HCT116 (cell line): ENCODE measurements at regions not wholly inside any gene's neighbourhood (a gene's known extent, or its start where the extent isn't known, plus 50 kb on each side); places are given as distances from the start of the nearest gene placed in this dataset.

Experiments
- ATAC-seq: fragments of 200-7000 bp; cut with Tn5 transposase; 2 replicates; pipeline ENCODE4 v1.9.1; 2020; ENCODE audit warnings: mild to moderate bottlenecking, moderate library complexity
- BruUV-seq: library from RNA; stranded (reverse); fragments of 400-500 nt; replicated peaks from 2 replicates; lab custom pipeline; 2021; lab: Mats Ljungman, UMichigan
- CTCF ChIA-PET: fragments of 300-600 bp; sonication (Branson Sonifier 250); formaldehyde crosslinking; loops from one replicate; lab custom pipeline; 2021; ENCODE audit warnings: antibody characterized with exemption; lab: Charles Lee
- POLR2A ChIA-PET: fragments of 300-600, 350-600 bp; sonication (Branson Sonifier 250); formaldehyde crosslinking; loops from one replicate; lab custom pipeline; 2021; ENCODE audit warnings: antibody characterized with exemption; lab: Charles Lee
- RAD21 ChIA-PET, 2 experiments: fragments of 300-600 bp; sonication (Branson Sonifier 250); formaldehyde crosslinking; loops; one replicate each; lab custom pipeline; 2023; ENCODE audit warnings: low total read pairs in 2 of 2; ENCODE audit not compliant: uncharacterized antibody in 2 of 2, unreplicated experiment in 2 of 2, low non-redundant PET in 1 of 2; lab: Charles Lee
- DNase-seq: peaks from one replicate; pipeline ENCODE4 v3.0.0-alpha.2; 2010; ENCODE audit warnings: low read depth, low spot score
- H2AFZ ChIP-seq: fragments of 200-600 bp; shearing (Covaris generic), sonication (generic); 2 replicates; pipeline ENCODE4 v1.6.1; 2017; ENCODE audit warnings: low read depth, mixed run types, mixed read lengths, antibody characterized with exemption, low read length; ENCODE audit not compliant: poor library complexity, severe bottlenecking
- H3K27ac ChIP-seq: 2 replicates; pipeline ENCODE4 v1.5.1; 2012; ENCODE audit warnings: low read depth, low read length
- H3K27me3 ChIP-seq: fragments of 200-600 bp; sonication (generic); 2 replicates; pipeline ENCODE4 v1.6.1; 2016; ENCODE audit warnings: mixed run types, low read length, mixed read lengths; ENCODE audit not compliant: insufficient read depth
- H3K36me3 ChIP-seq, 2 experiments: fragments of 200-500 bp in 1 of 2; fragments of 200-600 bp in 1 of 2; sonication (Bioruptor generic) in 1 of 2; sonication (generic) in 1 of 2; 2 replicates each; pipeline versions ENCODE4 v1.5.1 to v1.6.1; 2014 to 2016; ENCODE audit warnings: low read length in 2 of 2, inconsistent platforms in 1 of 2, mixed read lengths in 1 of 2, mixed run types in 1 of 2; ENCODE audit not compliant: insufficient read depth in 2 of 2, control insufficient read depth in 1 of 2
- H3K4me1 ChIP-seq, 2 experiments: fragments of 200-600 bp in 1 of 2; sonication (generic) in 1 of 2; 2 replicates each; pipeline versions ENCODE4 v1.5.1 to v1.6.1; 2012 to 2017; ENCODE audit warnings: low read length in 2 of 2, inconsistent platforms in 1 of 2, mild to moderate bottlenecking in 1 of 2, mixed read lengths in 1 of 2, mixed run types in 1 of 2, moderate library complexity in 1 of 2; ENCODE audit not compliant: insufficient read depth in 2 of 2, control insufficient read depth in 1 of 2
- H3K4me2 ChIP-seq: fragments of 200-600 bp; sonication (generic); 2 replicates; pipeline ENCODE4 v1.6.1; 2017; ENCODE audit warnings: mixed run types, low read length, mixed read lengths
- H3K4me3 ChIP-seq, 2 experiments: fragments of 200-600 bp in 1 of 2; sonication (generic) in 1 of 2; replicated peaks in 1 of 2; 2 replicates each; pipeline ENCODE4 v1.5.1; 2011 to 2016; ENCODE audit warnings: low read length in 2 of 2, control low read depth in 1 of 2, low read depth in 1 of 2, mild to moderate bottlenecking in 1 of 2, mixed read lengths in 1 of 2, mixed run types in 1 of 2
- H3K79me2 ChIP-seq: fragments of 200-600 bp; sonication (generic); 2 replicates; pipeline ENCODE4 v1.6.1; 2017; ENCODE audit warnings: mild to moderate bottlenecking, mixed run types, low read length, moderate library complexity, mixed read lengths; ENCODE audit not compliant: insufficient read depth
- H3K9ac ChIP-seq: fragments of 200-600 bp; sonication (generic); 2 replicates; pipeline ENCODE4 v1.6.1; 2016; ENCODE audit warnings: low read length, mixed read lengths
- H3K9me2 ChIP-seq: fragments of 200-600 bp; sonication (generic), shearing (Covaris generic); 2 replicates; pipeline ENCODE4 v1.6.1; 2017; ENCODE audit warnings: mixed run types, mild to moderate bottlenecking, moderate library complexity; ENCODE audit not compliant: insufficient read depth
- H3K9me3 ChIP-seq, 2 experiments: fragments of 200-500 bp in 1 of 2; fragments of 200-600 bp in 1 of 2; sonication (Bioruptor generic) in 1 of 2; sonication (generic) in 1 of 2; 2 replicates each; pipeline ENCODE4 v1.6.1; 2014 to 2017; ENCODE audit warnings: low read length in 2 of 2, mixed read lengths in 2 of 2, inconsistent platforms in 1 of 2, low read depth in 1 of 2, mild to moderate bottlenecking in 1 of 2, mixed run types in 1 of 2, moderate library complexity in 1 of 2; ENCODE audit not compliant: control insufficient read depth in 1 of 2, insufficient read depth in 1 of 2
- H4K20me1 ChIP-seq: fragments of 200-600 bp; sonication (generic), shearing (Covaris generic); 2 replicates; pipeline ENCODE4 v1.6.1; 2017; ENCODE audit warnings: mixed run types, mild to moderate bottlenecking, moderate library complexity; ENCODE audit not compliant: insufficient read depth
- ATF3 ChIP-seq: IDR thresholded peaks from 2 replicates; pipeline ENCODE4 v1.6.1; 2012
- CBX3 ChIP-seq: IDR thresholded peaks from 2 replicates; pipeline ENCODE4 v1.6.1; 2012; ENCODE audit warnings: low read depth
- CEBPB ChIP-seq: IDR thresholded peaks from 2 replicates; pipeline ENCODE4 v1.6.1; 2012; ENCODE audit warnings: low read depth
- EGR1 ChIP-seq: IDR thresholded peaks from 2 replicates; pipeline ENCODE4 v1.6.1; 2012; ENCODE audit warnings: low read depth
- ELF1 ChIP-seq: IDR thresholded peaks from 2 replicates; pipeline ENCODE4 v1.6.1; 2012; ENCODE audit warnings: low read depth, borderline replicate concordance
- EZH2 ChIP-seq: fragments of 200-600 bp; sonication (generic); IDR thresholded peaks from 2 replicates; pipeline ENCODE4 v1.6.1; 2017; ENCODE audit warnings: antibody characterized with exemption, mixed run types
- EZH2phosphoT487 ChIP-seq: fragments of 200-600 bp; IDR thresholded peaks from 2 replicates; pipeline ENCODE4 v1.6.1; 2018; ENCODE audit warnings: antibody characterized with exemption, borderline replicate concordance
- FOSL1 ChIP-seq: IDR thresholded peaks from 2 replicates; pipeline ENCODE4 v1.6.1; 2012; ENCODE audit warnings: low read depth
- MAX ChIP-seq: IDR thresholded peaks from 2 replicates; pipeline ENCODE4 v1.6.1; 2012
- POLR2AphosphoS5 ChIP-seq: IDR thresholded peaks from 2 replicates; pipeline ENCODE4 v1.6.1; 2011; ENCODE audit warnings: mild to moderate bottlenecking, low read depth, low read length, moderate library complexity
- SIN3A ChIP-seq: IDR thresholded peaks from 2 replicates; pipeline ENCODE4 v1.6.1; 2012; ENCODE audit warnings: low read depth
- TCF7L2 ChIP-seq: IDR thresholded peaks from 2 replicates; pipeline ENCODE4 v1.7.0; 2011; ENCODE audit warnings: borderline replicate concordance, inconsistent platforms; ENCODE audit not compliant: insufficient read depth, insufficient read length; ENCODE audit errors: extremely low read depth
- YY1 ChIP-seq: IDR thresholded peaks from 2 replicates; pipeline ENCODE4 v1.6.1; 2011; ENCODE audit warnings: low read length, low read depth, moderate library complexity, mild to moderate bottlenecking; ENCODE audit not compliant: insufficient replicate concordance; ENCODE audit errors: extremely low read depth
- ZFX ChIP-seq: fragments of 450-650 bp; IDR thresholded peaks from 2 replicates; pipeline ENCODE4 v1.6.1; 2017
- ZNF274 ChIP-seq: fragments of 200-500 bp; sonication (Bioruptor generic); IDR thresholded peaks from 2 replicates; pipeline ENCODE4 v1.6.1; 2014; ENCODE audit warnings: mild to moderate bottlenecking, low read depth, low read length, inconsistent platforms
- intact Hi-C: fragments of 100-400 bp; cut with micrococcal nuclease; formaldehyde crosslinking; loops from 2 replicates; pipeline ENCODE4 v1.10.0; 2022
- TF ChIP-seq, protein P1 (sequence below), 3 experiments: fragments of 200-600 bp in 1 of 3; sonication (generic) in 1 of 3; IDR thresholded peaks in 2 of 3; conservative IDR thresholded peaks in 1 of 3; 2 replicates each; pipeline ENCODE4 v1.5.1; 2012 to 2017; ENCODE audit warnings: low read depth in 2 of 3, low read length in 2 of 3, antibody characterized with exemption in 1 of 3, borderline replicate concordance in 1 of 3, control low read depth in 1 of 3, mild to moderate bottlenecking in 1 of 3, mixed read lengths in 1 of 3, mixed run types in 1 of 3, moderate library complexity in 1 of 3; ENCODE audit not compliant: insufficient read depth in 1 of 3
- TF ChIP-seq, protein P2 (sequence below): IDR thresholded peaks from 2 replicates; pipeline ENCODE4 v1.6.1; 2012; ENCODE audit warnings: low read depth

DNA sequence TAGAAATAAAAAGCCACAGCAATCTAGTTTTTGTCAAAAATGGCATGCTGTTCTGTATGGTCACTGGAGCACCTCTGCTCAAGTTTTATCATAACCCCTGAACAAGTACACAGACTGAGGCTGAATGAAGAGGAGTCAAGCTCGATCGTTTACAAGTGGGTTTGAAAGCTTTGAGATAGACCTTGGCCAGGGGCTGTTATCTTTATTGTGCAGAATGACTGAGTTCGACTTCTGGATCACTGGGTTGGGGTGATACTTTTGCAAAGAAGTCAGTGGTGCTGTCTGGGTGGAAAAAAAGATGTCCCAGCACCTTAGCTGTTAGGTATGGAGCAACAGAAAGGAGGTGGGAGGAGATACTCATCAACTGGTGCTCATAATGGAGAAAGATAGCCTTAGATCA, 446.0 kb downstream of the HACE1 start:
- Histone ChIP-seq H3K9me3 (no peaks in the 10 kb centered on the region), H3K4me1 (no peaks in the 10 kb centered on the region), H3K4me3 (no peak overlapping the region), H3K9me2 (no peaks in the 10 kb centered on the region), H3K36me3 (no peaks in the 10 kb centered on the region), H3K79me2 (no peaks in the 10 kb centered on the region), H2AFZ (no peak overlapping the region), H3K27ac (no peak overlapping the region), H3K9ac (no peak overlapping the region), H3K4me2 (no peak overlapping the region), H4K20me1 (no peaks in the 10 kb centered on the region), H3K27me3 (no peaks in the 10 kb centered on the region)
- ATAC-seq, result no peak
- intact Hi-C loops, result no loop called here
- no peak for TF ChIP-seq ZFX
- TF ChIP-seq, protein P1, sequence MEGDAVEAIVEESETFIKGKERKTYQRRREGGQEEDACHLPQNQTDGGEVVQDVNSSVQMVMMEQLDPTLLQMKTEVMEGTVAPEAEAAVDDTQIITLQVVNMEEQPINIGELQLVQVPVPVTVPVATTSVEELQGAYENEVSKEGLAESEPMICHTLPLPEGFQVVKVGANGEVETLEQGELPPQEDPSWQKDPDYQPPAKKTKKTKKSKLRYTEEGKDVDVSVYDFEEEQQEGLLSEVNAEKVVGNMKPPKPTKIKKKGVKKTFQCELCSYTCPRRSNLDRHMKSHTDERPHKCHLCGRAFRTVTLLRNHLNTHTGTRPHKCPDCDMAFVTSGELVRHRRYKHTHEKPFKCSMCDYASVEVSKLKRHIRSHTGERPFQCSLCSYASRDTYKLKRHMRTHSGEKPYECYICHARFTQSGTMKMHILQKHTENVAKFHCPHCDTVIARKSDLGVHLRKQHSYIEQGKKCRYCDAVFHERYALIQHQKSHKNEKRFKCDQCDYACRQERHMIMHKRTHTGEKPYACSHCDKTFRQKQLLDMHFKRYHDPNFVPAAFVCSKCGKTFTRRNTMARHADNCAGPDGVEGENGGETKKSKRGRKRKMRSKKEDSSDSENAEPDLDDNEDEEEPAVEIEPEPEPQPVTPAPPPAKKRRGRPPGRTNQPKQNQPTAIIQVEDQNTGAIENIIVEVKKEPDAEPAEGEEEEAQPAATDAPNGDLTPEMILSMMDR (IDR thresholded peaks at IDR 0.05 in 2 of 3, conservative IDR thresholded peaks at IDR 0.05 in 1 of 3; ENCODE audit: borderline replicate concordance in 1 of 3, insufficient read depth in 1 of 3, low read depth in 2 of 3, low read length in 2 of 3), result no peak
- TF ChIP-seq TCF7L2, result no peak
- TF ChIP-seq EGR1, result no peak
- no peak for TF ChIP-seq FOSL1
- no peak for TF ChIP-seq YY1
- TF ChIP-seq ELF1, result no peak
- TF ChIP-seq ATF3, result no peak
- no peak for TF ChIP-seq CEBPB
- no peak for TF ChIP-seq CBX3
- TF ChIP-seq, protein P2, sequence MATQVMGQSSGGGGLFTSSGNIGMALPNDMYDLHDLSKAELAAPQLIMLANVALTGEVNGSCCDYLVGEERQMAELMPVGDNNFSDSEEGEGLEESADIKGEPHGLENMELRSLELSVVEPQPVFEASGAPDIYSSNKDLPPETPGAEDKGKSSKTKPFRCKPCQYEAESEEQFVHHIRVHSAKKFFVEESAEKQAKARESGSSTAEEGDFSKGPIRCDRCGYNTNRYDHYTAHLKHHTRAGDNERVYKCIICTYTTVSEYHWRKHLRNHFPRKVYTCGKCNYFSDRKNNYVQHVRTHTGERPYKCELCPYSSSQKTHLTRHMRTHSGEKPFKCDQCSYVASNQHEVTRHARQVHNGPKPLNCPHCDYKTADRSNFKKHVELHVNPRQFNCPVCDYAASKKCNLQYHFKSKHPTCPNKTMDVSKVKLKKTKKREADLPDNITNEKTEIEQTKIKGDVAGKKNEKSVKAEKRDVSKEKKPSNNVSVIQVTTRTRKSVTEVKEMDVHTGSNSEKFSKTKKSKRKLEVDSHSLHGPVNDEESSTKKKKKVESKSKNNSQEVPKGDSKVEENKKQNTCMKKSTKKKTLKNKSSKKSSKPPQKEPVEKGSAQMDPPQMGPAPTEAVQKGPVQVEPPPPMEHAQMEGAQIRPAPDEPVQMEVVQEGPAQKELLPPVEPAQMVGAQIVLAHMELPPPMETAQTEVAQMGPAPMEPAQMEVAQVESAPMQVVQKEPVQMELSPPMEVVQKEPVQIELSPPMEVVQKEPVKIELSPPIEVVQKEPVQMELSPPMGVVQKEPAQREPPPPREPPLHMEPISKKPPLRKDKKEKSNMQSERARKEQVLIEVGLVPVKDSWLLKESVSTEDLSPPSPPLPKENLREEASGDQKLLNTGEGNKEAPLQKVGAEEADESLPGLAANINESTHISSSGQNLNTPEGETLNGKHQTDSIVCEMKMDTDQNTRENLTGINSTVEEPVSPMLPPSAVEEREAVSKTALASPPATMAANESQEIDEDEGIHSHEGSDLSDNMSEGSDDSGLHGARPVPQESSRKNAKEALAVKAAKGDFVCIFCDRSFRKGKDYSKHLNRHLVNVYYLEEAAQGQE, result no peak
- TF ChIP-seq MAX, result no peak
- no peak for TF ChIP-seq POLR2AphosphoS5
- TF ChIP-seq SIN3A, result no peak
- no peak for TF ChIP-seq EZH2phosphoT487
- TF ChIP-seq EZH2, result no peak
- TF ChIP-seq ZNF274, result no peak
- CTCF ChIA-PET, result interaction anchor here (1.3 kb wide), 1 partner anchor 88 kb away, joined by 4 read pairs; no protein-coding TSS in a partner anchor
- DNase-seq, result no peak
- RAD21 ChIA-PET, result no interaction called here
- no TSS peak for BruUV-seq
- POLR2A ChIA-PET, result no interaction called here
